Fibroblast of villous mesenchyme (primary cell): ENCODE measurements at regions not wholly inside any gene's neighbourhood (a gene's known extent, or its start where the extent isn't known, plus 50 kb on each side); places are given as distances from the start of the nearest gene placed in this dataset.
"Not testable (repeated sequence)": the region's sequence is repeated elsewhere in the genome, so short reads cannot be mapped to it uniquely, and the experiment has no call there.

Experiments used
- DNase-seq: peaks from one replicate; pipeline ENCODE4 v3.0.0-alpha.2; 2010; ENCODE audit warnings: low read depth
- H3K4me3 ChIP-seq: 2 replicates; pipeline ENCODE4 v1.5.1; 2011; ENCODE audit warnings: low read depth, mild to moderate bottlenecking, low read length
- CTCF ChIP-seq: IDR thresholded peaks from 2 replicates; pipeline ENCODE4 v1.5.1; 2012; ENCODE audit warnings: low read depth, mild to moderate bottlenecking, low read length; ENCODE audit not compliant: insufficient read depth

- no peak for TF ChIP-seq CTCF
Measured at GRCh38 chr7:69367780-69368179, 230.5 kb upstream of the AUTS2 start.

DNA sequence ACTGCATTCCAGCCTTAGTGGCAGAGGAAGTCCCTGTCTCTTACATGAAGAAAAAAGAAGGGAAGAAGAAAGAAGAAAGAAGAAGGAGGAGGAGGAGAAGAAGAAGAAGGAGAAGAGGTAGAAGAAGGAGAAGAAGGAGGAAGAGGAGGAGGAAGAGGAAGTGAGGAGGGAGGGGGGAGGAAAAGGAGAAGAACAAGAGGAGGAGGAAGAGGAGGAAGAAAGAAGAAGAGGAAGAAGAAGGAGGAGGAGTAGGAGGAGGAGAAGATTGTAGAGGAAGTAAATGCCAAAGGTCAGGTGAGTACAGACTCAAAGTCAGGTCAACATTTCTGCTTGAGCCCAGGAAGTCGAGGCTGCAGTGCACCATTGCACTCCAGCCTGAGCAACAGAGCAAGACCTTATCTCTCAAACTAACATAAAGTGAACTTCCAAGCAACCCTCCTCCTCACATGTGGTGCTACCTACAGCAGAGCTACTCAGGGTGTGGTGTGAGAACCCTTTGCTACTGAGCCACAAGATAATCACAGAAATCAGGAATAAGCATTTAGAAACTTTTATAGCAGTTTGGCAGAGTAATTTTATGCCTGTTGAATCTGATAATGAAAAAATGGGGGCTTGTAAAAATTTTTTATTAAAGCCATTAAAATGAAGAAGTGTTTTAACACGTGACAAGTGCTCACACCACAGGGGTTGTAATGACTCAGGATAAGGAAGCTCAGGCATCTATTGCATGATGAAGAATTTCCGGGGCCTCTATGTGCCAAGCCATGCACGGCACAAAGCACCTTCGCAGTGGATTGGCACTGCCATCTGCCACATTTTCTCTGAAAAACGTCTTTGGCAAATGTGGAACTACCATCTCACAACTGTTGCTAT, 224.9 kb upstream of the AUTS2 start:
- TF ChIP-seq CTCF = no peak
- peak; percentile 12 for DNase-seq
- no peak overlapping the region for H3K4me3 ChIP-seq

More at GRCh38 chr7:69367780-69368179, 230.5 kb upstream of the AUTS2 start:
- peak; percentile 2 for DNase-seq
- no peak overlapping the region for H3K4me3 ChIP-seq

- peak; percentile 44 for DNase-seq
- TF ChIP-seq CTCF = no peak
- no peak overlapping the region for H3K4me3 ChIP-seq
Measured at GRCh38 chr7:69374044-69374425, 224.2 kb upstream of the AUTS2 start.

DNA sequence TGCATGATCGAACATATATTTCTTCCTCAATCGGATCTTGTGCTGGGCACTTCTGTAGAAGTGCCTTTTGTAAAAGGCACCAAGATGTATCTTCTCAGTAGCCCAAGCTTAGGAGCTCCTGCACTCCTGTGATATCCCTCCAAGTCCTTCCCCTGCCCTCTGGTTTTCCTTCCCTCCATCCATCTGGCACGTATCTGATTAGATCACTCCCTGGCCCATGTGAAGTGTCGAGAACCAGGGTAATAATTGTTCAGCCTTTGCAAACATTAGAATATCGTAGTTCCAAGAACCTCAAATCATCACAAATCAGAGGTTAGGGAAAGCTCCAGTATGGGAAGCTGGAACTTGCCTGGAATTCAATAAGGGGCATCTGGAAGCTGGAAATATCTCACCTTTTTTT, 221.1 kb upstream of the AUTS2 start:
- no peak for TF ChIP-seq CTCF
- DNase-seq = no peak
- no peak overlapping the region for H3K4me3 ChIP-seq

- no peak for TF ChIP-seq CTCF
- H3K4me3 ChIP-seq = no peak overlapping the region
- no peak for DNase-seq
Measured at GRCh38 chr7:69388452-69389137, 209.7 kb upstream of the AUTS2 start.

GRCh38 chr7:69389216-69389615, 209.1 kb upstream of the AUTS2 start:
- TF ChIP-seq CTCF = no peak
- DNase-seq = no peak
- H3K4me3 ChIP-seq = no peak overlapping the region

DNA sequence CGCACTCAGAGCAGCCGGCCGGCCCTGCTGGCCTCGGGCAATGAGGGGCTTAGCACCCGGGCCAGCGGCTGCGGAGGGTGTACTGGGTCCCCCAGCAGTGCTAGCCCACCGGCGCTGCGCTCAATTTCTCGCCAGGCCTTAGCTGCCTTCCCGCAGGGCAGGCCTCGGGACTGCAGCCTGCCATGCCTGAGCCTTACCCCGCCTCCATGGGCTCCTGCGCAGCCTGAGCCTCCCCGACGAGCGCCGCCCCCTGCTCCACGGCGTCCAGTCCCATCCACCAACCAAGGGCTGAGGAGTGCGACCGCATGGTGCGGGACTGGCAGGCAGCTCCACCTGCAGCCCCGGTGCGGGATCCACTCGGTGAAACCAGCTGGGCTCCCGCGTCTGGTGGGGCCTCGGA, 204.4 kb upstream of the AUTS2 start:
- DNase-seq, H3K4me3 ChIP-seq: not testable (repeated sequence)
